ENCODE measurements at regions not wholly inside any gene's neighbourhood (a gene's known extent, or its start where the extent isn't known, plus 50 kb on each side); places are given as distances from the start of the nearest gene placed in this dataset.

DNA sequence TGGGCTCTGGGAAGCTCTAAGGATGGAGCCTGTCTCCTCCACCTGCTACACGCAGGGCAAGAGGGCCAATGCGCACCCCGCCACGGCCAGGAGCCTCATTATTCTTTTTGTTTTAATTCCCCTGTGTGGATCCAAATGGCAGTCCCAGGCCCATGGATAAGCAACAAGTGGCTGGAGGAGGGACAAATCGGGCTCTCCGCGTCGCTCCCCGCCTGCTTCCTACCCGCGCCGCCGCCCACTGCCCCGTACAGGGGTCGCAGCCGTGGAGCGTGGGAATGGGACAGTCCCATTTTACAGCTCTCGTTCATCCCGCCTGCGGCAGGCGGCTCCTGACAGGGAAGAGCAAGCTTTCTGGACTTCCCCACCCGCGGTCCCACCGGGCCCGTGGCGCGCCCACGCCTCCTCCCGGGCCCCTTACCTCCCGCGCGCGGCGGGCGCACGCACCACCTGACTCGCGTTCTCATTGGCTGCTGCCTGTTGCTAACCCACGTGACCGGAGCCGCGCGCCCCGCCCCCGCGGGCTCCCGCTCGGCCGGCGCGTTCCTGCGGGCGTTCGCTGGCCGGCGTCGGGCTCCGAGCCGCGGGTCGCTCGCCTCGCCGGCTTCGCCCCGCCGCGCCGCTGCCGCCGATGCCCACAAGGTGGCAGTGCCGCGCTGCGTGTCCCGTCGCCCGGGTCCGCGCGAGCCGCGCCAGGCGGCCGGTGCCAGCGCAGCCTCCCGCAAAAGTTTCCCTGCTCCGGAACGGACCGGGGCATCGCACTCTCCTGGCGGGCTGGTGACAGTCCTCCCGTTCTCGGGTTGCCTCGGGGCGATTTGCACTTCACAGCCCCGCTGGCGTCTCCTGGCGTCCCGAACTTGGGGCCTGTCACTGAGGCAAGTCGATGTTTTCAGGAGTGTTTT lies 93.3 kb downstream of the CD83 start (continued):
- TF ChIP-seq ZNF302 (tag by site-specific recombination; IDR thresholded peaks at IDR 0.05; ENCODE audit: low read depth) (no peak), ZNF366 (tag by site-specific recombination; conservative IDR thresholded peaks at IDR 0.05) (0 out of 2 replicates have a peak, but pooled peaks have one; percentile 21), GLIS2 (tag by site-specific recombination; IDR thresholded peaks at IDR 0.05) (peak; percentile 84), ZNF76 (tag by site-specific recombination; IDR thresholded peaks at IDR 0.05; ENCODE audit: borderline replicate concordance, low read depth) (peak; percentile 34; the same call in 1 of the 2 replicates), ZNF600 (tag by site-specific recombination; IDR thresholded peaks at IDR 0.05) (peak; percentile 95), SP2 (tag by site-specific recombination; IDR thresholded peaks at IDR 0.05) (peak; percentile 73), ZXDB (tag by site-specific recombination; IDR thresholded peaks at IDR 0.05) (peak; percentile 72), ZNF433 (tag by site-specific recombination; IDR thresholded peaks at IDR 0.05; ENCODE audit: low read depth) (no peak), ZIC2 (tag by site-specific recombination; IDR thresholded peaks at IDR 0.05) (peak; percentile 30; the same call in 1 of the 2 replicates), KLF7 (tag by site-specific recombination; IDR thresholded peaks at IDR 0.05; ENCODE audit: borderline replicate concordance) (peak; percentile 61; the same call in 1 of the 2 replicates), HOXC10 (CRISPR knock-in tag; IDR thresholded peaks at IDR 0.05) (peak; percentile 75; the same call in 1 of the 2 replicates), ZEB2 (tag by site-specific recombination; IDR thresholded peaks at IDR 0.05) (peak; percentile 72), ZNF335 (tag by site-specific recombination; conservative IDR thresholded peaks at IDR 0.05) (peak; percentile 92; the same call in 1 of the 2 replicates), KLF10 (tag by site-specific recombination; IDR thresholded peaks at IDR 0.05) (peak; percentile 62; the same call in 1 of the 2 replicates), BCL11B (tag by site-specific recombination; IDR thresholded peaks at IDR 0.05; ENCODE audit: low read depth) (no peak), KLF9 (tag by site-specific recombination; IDR thresholded peaks at IDR 0.05; ENCODE audit: low read depth) (peak; percentile 72), KLF8 (tag by site-specific recombination; IDR thresholded peaks at IDR 0.05) (peak; percentile 42; the same call in 1 of the 2 replicates), SETDB1 (IDR thresholded peaks at IDR 0.05; ENCODE audit: insufficient read length, low read length) (no peak), ZNF341 (tag by site-specific recombination; IDR thresholded peaks at IDR 0.05; ENCODE audit: low read depth) (peak; percentile 87), BCL11A (tag by site-specific recombination; IDR thresholded peaks at IDR 0.05; ENCODE audit: low read depth) (no peak), MEIS1 (CRISPR knock-in tag; IDR thresholded peaks at IDR 0.05; ENCODE audit: borderline replicate concordance) (peak; percentile 68; the same call in 1 of the 2 replicates)
- TF ChIP-seq, protein P1, sequence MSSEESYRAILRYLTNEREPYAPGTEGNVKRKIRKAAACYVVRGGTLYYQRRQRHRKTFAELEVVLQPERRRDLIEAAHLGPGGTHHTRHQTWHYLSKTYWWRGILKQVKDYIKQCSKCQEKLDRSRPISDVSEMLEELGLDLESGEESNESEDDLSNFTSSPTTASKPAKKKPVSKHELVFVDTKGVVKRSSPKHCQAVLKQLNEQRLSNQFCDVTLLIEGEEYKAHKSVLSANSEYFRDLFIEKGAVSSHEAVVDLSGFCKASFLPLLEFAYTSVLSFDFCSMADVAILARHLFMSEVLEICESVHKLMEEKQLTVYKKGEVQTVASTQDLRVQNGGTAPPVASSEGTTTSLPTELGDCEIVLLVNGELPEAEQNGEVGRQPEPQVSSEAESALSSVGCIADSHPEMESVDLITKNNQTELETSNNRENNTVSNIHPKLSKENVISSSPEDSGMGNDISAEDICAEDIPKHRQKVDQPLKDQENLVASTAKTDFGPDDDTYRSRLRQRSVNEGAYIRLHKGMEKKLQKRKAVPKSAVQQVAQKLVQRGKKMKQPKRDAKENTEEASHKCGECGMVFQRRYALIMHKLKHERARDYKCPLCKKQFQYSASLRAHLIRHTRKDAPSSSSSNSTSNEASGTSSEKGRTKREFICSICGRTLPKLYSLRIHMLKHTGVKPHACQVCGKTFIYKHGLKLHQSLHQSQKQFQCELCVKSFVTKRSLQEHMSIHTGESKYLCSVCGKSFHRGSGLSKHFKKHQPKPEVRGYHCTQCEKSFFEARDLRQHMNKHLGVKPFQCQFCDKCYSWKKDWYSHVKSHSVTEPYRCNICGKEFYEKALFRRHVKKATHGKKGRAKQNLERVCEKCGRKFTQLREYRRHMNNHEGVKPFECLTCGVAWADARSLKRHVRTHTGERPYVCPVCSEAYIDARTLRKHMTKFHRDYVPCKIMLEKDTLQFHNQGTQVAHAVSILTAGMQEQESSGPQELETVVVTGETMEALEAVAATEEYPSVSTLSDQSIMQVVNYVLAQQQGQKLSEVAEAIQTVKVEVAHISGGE (tag by site-specific recombination; conservative IDR thresholded peaks at IDR 0.05; ENCODE audit: low read depth) = 0 out of 2 replicates have a peak, but pooled peaks have one; percentile 35
- TF ChIP-seq, protein P2, sequence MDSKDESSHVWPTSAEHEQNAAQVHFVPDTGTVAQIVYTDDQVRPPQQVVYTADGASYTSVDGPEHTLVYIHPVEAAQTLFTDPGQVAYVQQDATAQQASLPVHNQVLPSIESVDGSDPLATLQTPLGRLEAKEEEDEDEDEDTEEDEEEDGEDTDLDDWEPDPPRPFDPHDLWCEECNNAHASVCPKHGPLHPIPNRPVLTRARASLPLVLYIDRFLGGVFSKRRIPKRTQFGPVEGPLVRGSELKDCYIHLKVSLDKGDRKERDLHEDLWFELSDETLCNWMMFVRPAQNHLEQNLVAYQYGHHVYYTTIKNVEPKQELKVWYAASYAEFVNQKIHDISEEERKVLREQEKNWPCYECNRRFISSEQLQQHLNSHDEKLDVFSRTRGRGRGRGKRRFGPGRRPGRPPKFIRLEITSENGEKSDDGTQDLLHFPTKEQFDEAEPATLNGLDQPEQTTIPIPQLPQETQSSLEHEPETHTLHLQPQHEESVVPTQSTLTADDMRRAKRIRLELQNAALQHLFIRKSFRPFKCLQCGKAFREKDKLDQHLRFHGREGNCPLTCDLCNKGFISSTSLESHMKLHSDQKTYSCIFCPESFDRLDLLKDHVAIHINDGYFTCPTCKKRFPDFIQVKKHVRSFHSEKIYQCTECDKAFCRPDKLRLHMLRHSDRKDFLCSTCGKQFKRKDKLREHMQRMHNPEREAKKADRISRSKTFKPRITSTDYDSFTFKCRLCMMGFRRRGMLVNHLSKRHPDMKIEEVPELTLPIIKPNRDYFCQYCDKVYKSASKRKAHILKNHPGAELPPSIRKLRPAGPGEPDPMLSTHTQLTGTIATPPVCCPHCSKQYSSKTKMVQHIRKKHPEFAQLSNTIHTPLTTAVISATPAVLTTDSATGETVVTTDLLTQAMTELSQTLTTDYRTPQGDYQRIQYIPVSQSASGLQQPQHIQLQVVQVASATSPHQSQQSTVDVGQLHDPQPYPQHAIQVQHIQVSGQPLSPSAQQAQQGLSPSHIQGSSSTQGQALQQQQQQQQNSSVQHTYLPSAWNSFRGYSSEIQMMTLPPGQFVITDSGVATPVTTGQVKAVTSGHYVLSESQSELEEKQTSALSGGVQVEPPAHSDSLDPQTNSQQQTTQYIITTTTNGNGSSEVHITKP (tag by site-specific recombination; IDR thresholded peaks at IDR 0.05) = peak; percentile 82
- TF ChIP-seq, protein P3, sequence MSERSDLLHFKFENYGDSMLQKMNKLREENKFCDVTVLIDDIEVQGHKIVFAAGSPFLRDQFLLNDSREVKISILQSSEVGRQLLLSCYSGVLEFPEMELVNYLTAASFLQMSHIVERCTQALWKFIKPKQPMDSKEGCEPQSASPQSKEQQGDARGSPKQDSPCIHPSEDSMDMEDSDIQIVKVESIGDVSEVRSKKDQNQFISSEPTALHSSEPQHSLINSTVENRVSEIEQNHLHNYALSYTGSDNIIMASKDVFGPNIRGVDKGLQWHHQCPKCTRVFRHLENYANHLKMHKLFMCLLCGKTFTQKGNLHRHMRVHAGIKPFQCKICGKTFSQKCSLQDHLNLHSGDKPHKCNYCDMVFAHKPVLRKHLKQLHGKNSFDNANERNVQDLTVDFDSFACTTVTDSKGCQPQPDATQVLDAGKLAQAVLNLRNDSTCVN (tag by site-specific recombination; optimal IDR thresholded peaks at IDR 0.05) = peak; percentile 94
- TF ChIP-seq, protein P4, sequence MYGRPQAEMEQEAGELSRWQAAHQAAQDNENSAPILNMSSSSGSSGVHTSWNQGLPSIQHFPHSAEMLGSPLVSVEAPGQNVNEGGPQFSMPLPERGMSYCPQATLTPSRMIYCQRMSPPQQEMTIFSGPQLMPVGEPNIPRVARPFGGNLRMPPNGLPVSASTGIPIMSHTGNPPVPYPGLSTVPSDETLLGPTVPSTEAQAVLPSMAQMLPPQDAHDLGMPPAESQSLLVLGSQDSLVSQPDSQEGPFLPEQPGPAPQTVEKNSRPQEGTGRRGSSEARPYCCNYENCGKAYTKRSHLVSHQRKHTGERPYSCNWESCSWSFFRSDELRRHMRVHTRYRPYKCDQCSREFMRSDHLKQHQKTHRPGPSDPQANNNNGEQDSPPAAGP (tag by site-specific recombination; IDR thresholded peaks at IDR 0.05) = peak; percentile 32; the same call in 1 of the 2 replicates
